Activated CD8-positive, alpha-beta memory T cell treated with anti-CD3 and anti-CD28 coated beads, Interleukin-2, amount 50 U/mL, for 1 hour (primary cell): ENCODE measurements at regions not wholly inside any gene's neighbourhood (a gene's known extent, or its start where the extent isn't known, plus 50 kb on each side); places are given as distances from the start of the nearest gene placed in this dataset.
"Not testable (repeated sequence)": the region's sequence is repeated elsewhere in the genome, so short reads cannot be mapped to it uniquely, and the experiment has no call there.

Experiments
- DNase-seq: peaks from one replicate; pipeline ENCODE4 v3.0.0-alpha.2; 2020; ENCODE audit errors: extremely low read depth

DNA sequence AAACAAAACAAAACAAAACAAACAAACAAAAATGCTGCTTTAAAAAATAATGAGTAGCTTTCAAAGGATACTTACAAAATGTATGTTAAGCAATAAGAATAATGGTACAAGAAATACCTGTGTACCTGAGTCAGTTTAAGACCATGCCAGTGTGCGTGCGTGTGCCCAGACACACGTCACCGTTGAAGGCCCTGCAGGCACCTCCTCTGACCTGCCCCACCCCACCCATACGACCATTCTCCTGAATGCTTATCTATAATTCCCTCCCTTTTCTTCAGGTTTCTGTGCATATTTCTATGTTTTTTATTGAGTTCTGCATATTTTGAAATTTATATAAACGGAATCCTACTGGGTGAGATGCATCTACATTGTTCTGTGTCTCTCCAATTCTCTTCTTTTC is 374.2 kb upstream of the KLF6 start:
- DNase-seq: no peak

- DNase-seq: no peak
Observed at GRCh38 chr10:4154191-4154715, 369.2 kb upstream of the KLF6 start.

GRCh38 chr10:4151466-4151865 is 366.5 kb upstream of the KLF6 start:
- DNase-seq: no peak

- no peak for DNase-seq
Observed at GRCh38 chr10:4150676-4151075, 365.7 kb upstream of the KLF6 start.

- DNase-seq: not testable (repeated sequence)
Observed at GRCh38 chr10:4149460-4149859, 364.5 kb upstream of the KLF6 start.

DNA sequence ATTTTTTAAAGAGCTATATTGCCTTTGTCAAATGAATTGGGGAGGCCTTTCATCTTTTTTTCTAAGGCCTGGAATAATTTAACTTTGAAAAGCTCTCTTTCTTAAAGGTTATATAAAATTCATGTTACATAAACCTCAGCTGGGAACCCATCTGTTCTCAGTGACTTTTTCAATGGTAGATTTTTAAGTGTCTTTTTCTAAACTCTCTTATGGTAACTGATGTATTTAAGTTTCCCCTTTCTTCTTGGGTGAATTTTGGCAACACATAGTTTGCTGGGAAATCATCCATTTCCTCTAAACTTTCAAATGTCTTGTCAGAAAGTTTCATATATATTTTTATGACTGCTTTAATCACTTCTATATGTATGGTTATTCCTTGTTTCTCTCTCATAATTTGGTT is 362.2 kb upstream of the KLF6 start:
- DNase-seq: no peak

DNA sequence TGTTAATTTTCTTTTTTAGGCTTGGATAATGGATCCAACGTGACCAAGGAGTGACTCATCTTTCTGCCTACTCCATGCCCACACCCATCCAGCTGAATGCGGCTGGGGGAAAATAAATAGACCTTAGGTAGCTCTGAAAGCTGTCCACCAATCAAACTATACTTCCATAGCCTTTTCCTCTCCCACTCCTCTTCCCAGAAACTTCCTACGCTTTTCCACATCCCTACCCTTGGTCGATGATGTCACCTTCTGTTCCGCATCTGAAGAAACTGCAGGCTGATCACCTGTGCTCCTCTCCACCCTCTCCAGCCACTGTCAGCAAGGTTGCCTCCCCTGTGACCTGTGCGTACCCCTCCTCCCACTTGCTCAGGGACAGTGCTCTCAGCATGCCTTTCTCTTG is 359.8 kb upstream of the KLF6 start:
- no peak for DNase-seq

DNA sequence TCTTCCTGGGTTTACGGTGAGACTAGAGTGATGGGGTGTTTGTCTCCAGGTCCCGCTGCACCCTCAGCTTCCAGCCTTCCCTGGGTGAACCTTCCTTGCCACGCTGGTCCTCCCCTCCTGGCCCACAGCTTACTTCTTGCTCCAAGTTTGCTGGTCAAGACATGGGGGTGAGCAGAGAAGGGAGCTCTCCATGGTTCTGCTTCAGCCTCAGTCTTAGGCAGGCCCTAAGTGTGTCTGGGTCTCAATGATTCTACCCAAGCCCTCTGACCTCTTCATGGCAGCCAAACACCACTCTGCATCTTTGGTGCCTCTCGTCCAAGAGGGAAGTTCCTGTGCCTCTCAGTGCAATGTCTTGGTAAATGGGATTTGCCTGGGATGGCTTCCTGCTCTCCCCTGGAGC is 356.5 kb upstream of the KLF6 start:
- no peak for DNase-seq

DNA sequence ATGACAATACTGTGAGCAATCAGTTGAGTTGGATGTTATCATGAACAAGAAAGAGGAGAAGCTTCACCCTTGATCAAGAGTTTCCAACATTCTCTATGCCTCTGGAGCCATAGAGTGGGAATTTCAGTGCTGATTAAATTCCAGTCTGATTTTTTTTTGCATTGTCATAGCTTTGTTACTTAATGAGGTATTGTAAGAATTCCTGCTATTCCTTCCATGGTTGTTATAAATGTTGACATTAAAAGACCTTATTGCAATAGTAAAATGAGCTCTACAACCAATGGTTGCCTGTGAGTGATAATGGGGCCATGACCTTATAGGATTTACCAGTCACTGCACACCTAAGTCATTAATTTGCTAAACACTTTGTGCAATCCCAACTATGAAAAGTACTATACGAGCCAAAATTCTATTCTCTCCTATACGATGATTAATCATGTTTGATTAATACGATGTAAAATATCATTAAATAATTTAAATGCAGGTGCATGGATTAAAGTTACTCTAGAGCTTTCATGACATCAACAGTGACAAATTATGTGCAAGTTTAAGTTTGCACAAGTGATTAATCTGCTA is 353.2 kb upstream of the KLF6 start:
- no peak for DNase-seq

DNA sequence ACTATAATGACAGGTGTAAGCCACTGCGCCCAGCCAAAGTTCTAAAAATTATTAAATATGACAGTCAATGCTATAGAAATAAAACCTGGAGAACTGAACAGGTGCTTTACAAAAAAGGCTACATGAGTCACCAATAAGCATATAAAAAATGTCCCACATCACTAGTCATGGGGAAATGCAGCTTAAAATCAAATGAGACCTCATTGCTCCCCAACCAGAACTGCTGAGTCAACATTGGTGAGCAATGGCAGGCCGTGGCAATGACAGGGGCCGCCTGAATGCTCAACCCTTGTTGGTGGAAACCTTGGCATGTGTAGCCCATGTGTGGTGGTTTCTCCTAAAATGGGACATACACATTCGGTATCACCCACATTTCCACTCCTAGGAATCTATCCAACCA is 352.3 kb upstream of the KLF6 start:
- DNase-seq: no peak

DNA sequence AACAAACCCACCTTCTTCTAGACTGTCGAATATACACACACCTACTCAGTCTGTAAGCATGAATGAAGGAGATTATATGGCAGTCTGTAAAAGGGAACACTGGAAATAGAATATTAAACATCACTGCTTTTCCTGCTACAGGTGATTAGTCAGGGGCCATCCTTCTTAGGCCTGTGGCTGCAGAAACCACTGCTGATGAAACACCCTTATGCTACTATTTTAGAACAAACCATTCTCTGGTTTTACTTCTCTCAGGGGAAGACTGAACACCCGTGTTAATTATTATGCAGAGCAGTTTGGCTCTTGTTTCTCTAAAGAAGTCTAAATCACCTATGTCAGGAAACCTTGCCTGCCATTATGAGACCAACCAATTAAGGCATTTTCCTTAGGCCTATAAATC is 351.1 kb upstream of the KLF6 start:
- DNase-seq: no peak

DNA sequence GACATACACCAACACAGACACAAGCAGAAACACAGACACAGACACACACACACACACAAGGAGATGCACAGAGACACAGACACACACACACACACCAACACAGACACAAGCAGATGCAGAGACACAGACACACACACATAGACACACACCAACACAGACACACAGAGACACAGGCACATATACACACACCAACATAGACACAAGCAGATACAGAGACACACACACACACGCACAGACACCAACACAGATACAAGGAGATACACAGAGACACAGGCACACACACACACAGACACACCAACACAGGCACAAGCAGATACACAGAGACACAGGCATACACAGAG is 347.2 kb upstream of the KLF6 start:
- DNase-seq: no peak

GRCh38 chr10:4131407-4132215 is 346.6 kb upstream of the KLF6 start:
- DNase-seq: no peak

DNA sequence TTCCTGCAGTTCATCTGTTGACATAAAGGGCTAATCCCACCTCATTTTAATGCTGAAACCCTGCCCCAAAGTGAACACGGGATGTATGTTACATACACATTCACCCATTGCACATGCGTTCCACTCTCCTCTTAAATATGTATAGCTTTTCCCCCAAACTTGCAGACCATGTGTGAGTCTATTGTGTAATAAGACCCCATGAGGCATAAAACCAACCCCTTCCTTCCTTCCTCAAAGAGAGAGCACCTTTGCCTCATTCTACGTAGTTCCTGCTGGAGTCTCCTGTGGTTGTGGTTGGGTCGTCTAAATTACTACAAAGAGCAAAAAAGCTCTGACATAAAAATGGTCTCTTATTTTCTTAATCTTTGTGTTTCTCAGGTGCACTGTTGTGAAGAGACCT is 345.7 kb upstream of the KLF6 start:
- no peak for DNase-seq

- DNase-seq: no peak
Observed at GRCh38 chr10:4129866-4130477, 345.0 kb upstream of the KLF6 start.

GRCh38 chr10:4127518-4128315 is 342.7 kb upstream of the KLF6 start:
- no peak for DNase-seq

DNA sequence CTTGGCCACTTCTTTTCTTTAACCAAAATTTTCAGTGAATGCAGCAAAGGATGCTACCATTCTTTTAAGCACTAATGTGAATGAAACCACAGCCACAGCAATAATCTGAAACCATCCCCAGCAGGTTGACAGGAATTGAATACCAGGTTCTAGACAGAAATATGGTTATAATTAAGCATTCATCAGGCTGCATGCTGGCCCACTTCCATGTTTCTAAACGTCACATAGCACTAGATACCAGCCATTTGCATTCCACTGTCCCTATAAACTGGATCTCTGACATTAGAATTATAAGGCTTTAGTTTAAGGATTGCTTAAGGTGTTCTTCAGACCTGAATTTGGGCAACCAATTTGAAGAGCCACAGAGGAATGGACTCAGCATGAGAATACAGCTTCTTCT is 340.8 kb upstream of the KLF6 start:
- no peak for DNase-seq

- DNase-seq: no peak
Observed at GRCh38 chr10:4121502-4122380, 336.7 kb upstream of the KLF6 start.

DNA sequence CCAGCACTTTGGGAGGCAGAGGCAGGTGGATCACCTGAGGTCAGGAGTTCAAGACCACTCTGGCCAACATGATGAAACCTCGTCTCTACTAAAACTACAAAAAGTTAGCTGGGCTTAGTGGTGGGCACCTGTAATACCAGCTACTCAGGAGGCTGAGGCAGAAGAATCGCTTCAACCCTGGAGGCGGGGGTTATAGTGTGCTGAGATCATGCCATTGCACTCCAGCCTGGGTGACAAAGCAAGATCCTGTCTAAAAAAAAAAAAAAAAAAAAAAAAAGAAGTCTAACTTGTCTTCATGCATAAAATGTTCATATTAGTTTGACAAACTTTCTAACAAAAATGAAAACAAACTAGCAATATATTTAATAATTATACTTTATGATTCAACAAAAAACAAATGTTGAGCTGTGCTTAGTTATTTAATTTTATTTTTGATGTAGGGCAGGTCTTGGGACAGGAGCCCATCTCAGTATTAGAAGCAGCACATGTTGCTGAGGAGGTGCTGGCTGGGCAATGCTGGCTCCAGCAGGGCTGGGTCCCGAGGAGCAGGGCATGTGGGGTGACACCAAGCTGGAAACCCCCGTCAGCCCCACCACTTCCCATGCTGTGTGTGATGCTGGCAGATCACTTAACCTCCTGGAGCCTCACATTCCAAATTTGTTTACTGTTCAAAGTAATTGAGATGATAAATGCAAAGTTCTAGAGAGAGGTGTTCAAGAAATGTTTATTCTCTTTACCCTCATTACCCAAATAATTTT is 335.3 kb upstream of the KLF6 start:
- no peak for DNase-seq

DNA sequence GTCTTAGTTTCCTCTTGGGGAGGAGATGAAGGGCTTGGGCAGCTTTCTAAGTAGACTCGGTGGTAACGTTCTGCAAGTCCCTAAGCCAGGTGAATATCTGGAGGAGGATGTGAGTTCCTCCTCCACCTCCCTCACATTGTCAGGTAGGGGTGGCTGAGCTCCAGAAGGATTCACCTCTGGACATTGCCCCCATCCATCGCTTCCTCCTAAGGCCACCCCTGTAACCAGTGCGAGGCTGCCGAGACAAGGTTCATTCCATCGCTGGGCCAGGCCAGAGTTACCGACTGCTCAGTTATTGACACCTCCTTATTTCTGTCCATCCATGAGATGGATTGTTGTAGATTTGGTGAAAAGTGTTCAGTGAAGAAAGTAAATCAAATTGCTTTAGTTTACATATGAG is 334.1 kb upstream of the KLF6 start:
- DNase-seq: no peak

- no peak for DNase-seq
Observed at GRCh38 chr10:4117604-4118003, 332.6 kb upstream of the KLF6 start.
